Spleen (tissue), 11 donors: ENCODE measurements at regions not wholly inside any gene's neighbourhood (a gene's known extent, or its start where the extent isn't known, plus 50 kb on each side); places are given as distances from the start of the nearest gene placed in this dataset.
A peak's percentile ranks its signal among the peaks of the same experiment; 100 is the strongest.

Experiments
- DNase-seq: peaks from one replicate; pipeline ENCODE4 v3.0.0-alpha.2; 2020
- H3K27ac ChIP-seq, 8 donors: fragments of 200-600 bp; sonication (generic) in 7 of 8; 1 replicate in 4 of 8; 2 replicates in 4 of 8; pipeline versions ENCODE4 v1.5.0 to v1.8.0; 2016 to 2021; ENCODE audit warnings: inconsistent platforms in 4 of 8, mild to moderate bottlenecking in 4 of 8, moderate library complexity in 1 of 8
- H3K27me3 ChIP-seq, 7 donors: fragments of 200-600 bp; sonication (generic) in 6 of 7; replicated peaks in 1 of 7; 1 replicate in 4 of 7; 2 replicates in 3 of 7; pipeline versions ENCODE4 v1.5.0 to v1.8.0; 2016 to 2021; ENCODE audit warnings: inconsistent platforms in 3 of 7, mild to moderate bottlenecking in 1 of 7
- H3K36me3 ChIP-seq, 6 donors: fragments of 200-600 bp; sonication (generic) in 5 of 6; 1 replicate in 4 of 6; 2 replicates in 2 of 6; pipeline versions ENCODE4 v1.5.0 to v1.8.0; 2016 to 2021; ENCODE audit warnings: inconsistent platforms in 2 of 6
- H3K4me1 ChIP-seq, 6 donors: fragments of 200-600 bp; sonication (generic) in 5 of 6; 1 replicate in 3 of 6; 2 replicates in 3 of 6; pipeline versions ENCODE4 v1.5.0 to v1.8.0; 2016 to 2021; ENCODE audit warnings: inconsistent platforms in 3 of 6
- H3K4me3 ChIP-seq, 8 donors: fragments of 200-600 bp; sonication (generic) in 7 of 8; 1 replicate in 4 of 8; 2 replicates in 4 of 8; pipeline versions ENCODE4 v1.5.0 to v1.8.0; 2016 to 2021; ENCODE audit warnings: inconsistent platforms in 4 of 8, mild to moderate bottlenecking in 4 of 8, moderate library complexity in 2 of 8
- H3K9me3 ChIP-seq, 8 donors: fragments of 200-600 bp; sonication (generic) in 7 of 8; 1 replicate in 4 of 8; 2 replicates in 4 of 8; pipeline versions ENCODE4 v1.5.0 to v1.8.0; 2016 to 2021; ENCODE audit warnings: inconsistent platforms in 4 of 8
- POLR2A ChIP-seq, 3 donors: fragments of 450-650 bp; IDR thresholded peaks; one replicate each; pipeline ENCODE4 v1.5.1; 2017; ENCODE audit warnings: antibody characterized with exemption in 3 of 3, mild to moderate bottlenecking in 1 of 3
- POLR2AphosphoS5 ChIP-seq, 3 donors: sonication (generic); formaldehyde crosslinking; IDR thresholded peaks; one replicate each; pipeline ENCODE4 v1.5.1; 2017; ENCODE audit warnings: antibody characterized with exemption in 3 of 3
- WGBS, 5 donors: extraction: QIAGEN DNeasy Blood & Tissue Kit in 3 of 5; methylation state at CpG; one replicate each; pipeline versions ENCODE4 v1.1.5 to v1.1.7; 2013 to 2018; 5-methylcytosine and 5-hydroxymethylcytosine counted together
- intact Hi-C: fragments of 100-400 bp; cut with DNase I; formaldehyde crosslinking; loops from one replicate; pipeline ENCODE4 v1.15.0; 2023; ENCODE audit warnings: low total_unique reads
- TF ChIP-seq, protein P1 (sequence below), 11 experiments: fragments of 200-600 bp in 7 of 11; fragments of 450-650 bp in 4 of 11; sonication (generic) in 4 of 11; IDR thresholded peaks in 8 of 11; conservative IDR thresholded peaks in 3 of 11; 1 replicate in 7 of 11; 2 replicates in 4 of 11; pipeline versions ENCODE4 v1.4.0 to v1.8.0; 2016 to 2021; ENCODE audit warnings: antibody characterized with exemption in 11 of 11, inconsistent platforms in 4 of 11, mild to moderate bottlenecking in 1 of 11
- donor health status: healthy with polysubstance abuse.
- donor health status: DM: no; HTN: no; CAD: no; lungs with moderate emphysema.
- donor health status: DM: no; HTN: no; CAD: no.
- donor health status: Bipolar disorder and iron deficiency.
- donor health status: healthy.
- donor health status: DM: no; HTN: no; CAD: no.
- donor health status: DM: yes; HTN: yes; CAD: no.

DNA sequence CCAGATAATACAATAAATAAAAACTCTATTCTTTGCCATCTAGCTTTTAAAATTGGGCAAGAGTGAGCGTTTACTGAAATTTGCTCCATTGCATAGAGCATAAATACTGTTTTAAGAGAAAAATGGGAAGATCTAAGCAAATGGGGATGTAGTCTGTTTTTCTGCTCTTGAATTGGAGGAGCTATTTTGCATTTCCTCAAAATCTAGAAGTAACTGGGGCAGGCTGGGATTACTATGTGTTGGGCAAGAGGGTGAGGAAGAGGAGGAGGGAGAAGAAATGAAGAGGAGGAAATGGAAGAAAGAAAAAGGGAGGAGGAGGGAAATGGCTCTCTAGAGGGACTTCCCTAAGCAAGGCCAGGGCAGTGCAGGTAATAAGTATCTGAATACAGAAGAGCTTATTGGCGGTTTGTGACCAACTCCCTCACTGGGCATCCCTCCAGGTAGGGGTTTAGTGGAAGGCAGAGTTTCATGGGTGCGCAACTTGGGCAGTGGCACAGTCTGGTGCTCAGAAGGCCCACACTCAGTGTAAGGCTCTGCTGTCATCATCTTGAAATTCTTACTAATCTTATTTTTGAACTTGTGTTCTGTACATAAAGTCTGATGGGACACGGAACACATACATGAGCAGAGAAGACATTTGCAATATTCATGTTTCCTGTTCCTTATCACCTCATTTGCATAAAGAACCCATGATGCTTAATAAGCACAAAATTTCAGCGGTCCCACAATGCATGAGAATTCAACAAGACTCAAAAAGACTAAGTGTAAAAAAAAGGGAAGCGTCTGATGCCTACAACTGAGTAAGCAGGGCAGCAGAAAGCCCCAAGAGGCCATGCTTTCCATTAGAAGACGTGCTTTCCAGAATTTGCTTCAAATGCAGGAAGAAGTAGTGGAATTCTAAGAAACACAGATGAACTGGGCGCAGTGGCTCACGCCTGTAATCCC lies 116.9 kb downstream of the EVX1 start:
- WGBS, 5 donors, result 79 to 90% (median 84%) methylated on average over 9 of the region's 9 CpGs
- no peaks in the 10 kb centered on the region for H3K9me3 ChIP-seq
- intact Hi-C loops, result no loop called here
- no peaks in the 10 kb centered on the region for H3K27me3 ChIP-seq
- DNase-seq, result no peak
- H3K4me3 ChIP-seq, result no peak overlapping the region
- H3K27ac ChIP-seq, result peak overlapping the region in 5 of 8 donors; percentile 10 to 64 (median 52)
- H3K36me3 ChIP-seq, result no peaks in the 10 kb centered on the region
- no peak for TF ChIP-seq POLR2A (IDR thresholded peaks at IDR 0.05)
- TF ChIP-seq POLR2AphosphoS5 (IDR thresholded peaks at IDR 0.05), result no peak
- TF ChIP-seq, protein P1, sequence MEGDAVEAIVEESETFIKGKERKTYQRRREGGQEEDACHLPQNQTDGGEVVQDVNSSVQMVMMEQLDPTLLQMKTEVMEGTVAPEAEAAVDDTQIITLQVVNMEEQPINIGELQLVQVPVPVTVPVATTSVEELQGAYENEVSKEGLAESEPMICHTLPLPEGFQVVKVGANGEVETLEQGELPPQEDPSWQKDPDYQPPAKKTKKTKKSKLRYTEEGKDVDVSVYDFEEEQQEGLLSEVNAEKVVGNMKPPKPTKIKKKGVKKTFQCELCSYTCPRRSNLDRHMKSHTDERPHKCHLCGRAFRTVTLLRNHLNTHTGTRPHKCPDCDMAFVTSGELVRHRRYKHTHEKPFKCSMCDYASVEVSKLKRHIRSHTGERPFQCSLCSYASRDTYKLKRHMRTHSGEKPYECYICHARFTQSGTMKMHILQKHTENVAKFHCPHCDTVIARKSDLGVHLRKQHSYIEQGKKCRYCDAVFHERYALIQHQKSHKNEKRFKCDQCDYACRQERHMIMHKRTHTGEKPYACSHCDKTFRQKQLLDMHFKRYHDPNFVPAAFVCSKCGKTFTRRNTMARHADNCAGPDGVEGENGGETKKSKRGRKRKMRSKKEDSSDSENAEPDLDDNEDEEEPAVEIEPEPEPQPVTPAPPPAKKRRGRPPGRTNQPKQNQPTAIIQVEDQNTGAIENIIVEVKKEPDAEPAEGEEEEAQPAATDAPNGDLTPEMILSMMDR (IDR thresholded peaks at IDR 0.05 in 8 of 11, conservative IDR thresholded peaks at IDR 0.05 in 3 of 11), result no peak
- H3K4me1 ChIP-seq, result peaks cover 0 to 11% (median 0%) of the 10 kb centered on the region in 6 donors

DNA sequence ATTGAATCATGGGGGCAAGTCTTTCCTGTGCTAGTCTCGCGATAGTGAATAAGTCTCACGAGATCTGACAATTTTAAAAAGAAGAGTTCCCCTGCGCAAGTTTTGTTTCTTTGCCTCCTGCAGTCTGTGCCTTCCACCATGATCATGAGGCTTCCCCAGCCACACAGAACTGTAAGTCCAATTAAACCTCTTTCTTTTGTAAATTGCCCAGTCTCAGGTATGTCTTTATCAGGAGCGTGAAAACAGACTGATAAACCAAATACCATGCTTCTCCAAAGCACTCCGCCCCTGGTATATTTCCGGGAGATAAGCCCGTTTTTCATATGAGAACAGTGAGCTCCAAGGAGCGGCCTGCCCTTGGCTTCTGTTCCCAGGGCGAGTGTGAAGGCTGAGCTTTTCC lies 118.9 kb downstream of the EVX1 start:
- no peak for DNase-seq
- Histone ChIP-seq H3K27me3 (no peaks in the 10 kb centered on the region), H3K27ac (peak overlapping the region in 3 of 8 donors; percentile 14 to 27 (median 15)), H3K4me1 (peaks cover 0 to 13% (median 0%) of the 10 kb centered on the region in 6 donors), H3K9me3 (no peaks in the 10 kb centered on the region), H3K36me3 (no peaks in the 10 kb centered on the region), H3K4me3 (no peak overlapping the region)
- intact Hi-C loops, result no loop called here
- TF ChIP-seq, protein P1 (IDR thresholded peaks at IDR 0.05 in 8 of 11, conservative IDR thresholded peaks at IDR 0.05 in 3 of 11), result no peak
- TF ChIP-seq POLR2AphosphoS5 (IDR thresholded peaks at IDR 0.05) (no peak), POLR2A (IDR thresholded peaks at IDR 0.05) (no peak)
- WGBS, 5 donors, result 80 to 91% (median 86%) methylated on average over 10 of the region's 10 CpGs

DNA sequence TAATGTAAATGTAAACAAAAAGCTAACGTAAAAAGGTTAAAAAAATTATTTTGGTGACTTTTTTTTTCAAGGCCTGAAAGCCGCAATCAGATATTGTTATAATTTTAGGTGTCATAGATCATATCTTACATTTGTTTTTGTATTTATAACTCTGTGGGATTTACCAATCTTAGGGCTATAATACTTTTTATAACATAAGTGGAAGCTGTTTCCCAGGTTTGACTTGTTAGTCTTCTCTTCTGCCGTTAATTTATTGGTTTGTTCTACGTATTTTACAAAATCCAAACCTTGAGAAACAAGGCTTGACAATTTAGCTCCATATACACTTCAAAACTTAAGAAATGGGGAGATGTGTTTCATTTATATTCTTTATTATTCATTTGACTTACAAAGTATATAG lies 119.4 kb downstream of the EVX1 start:
- Histone ChIP-seq H3K27me3 (no peaks in the 10 kb centered on the region), H3K4me1 (peaks cover 0 to 13% (median 0%) of the 10 kb centered on the region in 6 donors), H3K4me3 (no peak overlapping the region), H3K36me3 (no peaks in the 10 kb centered on the region), H3K27ac (peak overlapping the region in 3 of 8 donors; percentile 14 to 27 (median 15)), H3K9me3 (no peaks in the 10 kb centered on the region)
- TF ChIP-seq, protein P1 (IDR thresholded peaks at IDR 0.05 in 8 of 11, conservative IDR thresholded peaks at IDR 0.05 in 3 of 11), result no peak
- no peak for TF ChIP-seq POLR2AphosphoS5 (IDR thresholded peaks at IDR 0.05)
- no peak for TF ChIP-seq POLR2A (IDR thresholded peaks at IDR 0.05)
- WGBS, 5 donors, result 79 to 90% (median 84%) methylated on average over 4 of the region's 4 CpGs
- intact Hi-C loops, result no loop called here
- no peak for DNase-seq

DNA sequence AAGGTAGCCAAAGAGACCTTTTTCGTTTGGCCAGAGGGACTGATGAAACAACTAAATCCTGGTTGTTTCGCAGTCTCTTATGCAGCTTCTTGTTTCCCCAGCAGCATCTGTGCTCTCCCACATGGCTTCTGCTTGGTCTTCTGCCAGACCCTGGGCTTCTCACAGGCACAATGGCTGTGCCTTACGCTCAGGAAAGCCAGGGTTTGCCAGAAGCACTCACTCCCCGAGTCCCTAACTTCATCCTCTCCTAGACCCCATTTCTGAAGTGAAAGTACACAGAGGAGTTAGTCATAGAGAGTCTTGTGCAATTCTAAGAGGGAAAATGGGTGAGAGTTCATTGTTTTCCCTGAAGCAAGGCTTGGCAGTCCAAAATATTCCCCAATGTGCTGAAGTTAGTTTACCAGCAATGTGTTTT lies 121.7 kb downstream of the EVX1 start:
- no peak overlapping the region for H3K4me3 ChIP-seq
- no peaks in the 10 kb centered on the region for H3K27me3 ChIP-seq
- H3K27ac ChIP-seq, result peak overlapping the region in 6 of 8 donors; percentile 15 to 74 (median 59)
- DNase-seq, result no peak
- 62 to 79% (median 69%) methylated on average over 4 of the region's 4 CpGs for WGBS, 5 donors
- TF ChIP-seq, protein P1 (IDR thresholded peaks at IDR 0.05 in 8 of 11, conservative IDR thresholded peaks at IDR 0.05 in 3 of 11), result no peak
- TF ChIP-seq POLR2AphosphoS5 (IDR thresholded peaks at IDR 0.05) (no peak), POLR2A (IDR thresholded peaks at IDR 0.05) (no peak)
- no peaks in the 10 kb centered on the region for H3K9me3 ChIP-seq
- peaks cover 0 to 13% (median 0%) of the 10 kb centered on the region in 6 donors for H3K4me1 ChIP-seq
- intact Hi-C loops, result no loop called here
- no peaks in the 10 kb centered on the region for H3K36me3 ChIP-seq
